Fibroblast of lung (primary cell): ENCODE measurements at regions not wholly inside any gene's neighbourhood (a gene's known extent, or its start where the extent isn't known, plus 50 kb on each side); places are given as distances from the start of the nearest gene placed in this dataset.

Experiments used
- DNase-seq, 2 donors: peaks; one replicate each; pipeline versions ENCODE4 v3.0.0 to v3.0.0-alpha.2; 2010; ENCODE audit warnings: low read depth in 2 of 2
- H2AFZ ChIP-seq: 2 replicates; pipeline ENCODE4 v1.5.1; 2012; ENCODE audit warnings: low read length, control low read depth, inconsistent platforms
- H3K27ac ChIP-seq: 2 replicates; pipeline ENCODE4 v1.5.1; 2011; ENCODE audit warnings: low read length, control low read depth; ENCODE audit not compliant: insufficient read depth
- H3K27me3 ChIP-seq: 2 replicates; pipeline ENCODE4 v1.5.1; 2011; ENCODE audit warnings: mild to moderate bottlenecking, low read length; ENCODE audit not compliant: control insufficient read depth, insufficient read depth
- H3K36me3 ChIP-seq: 2 replicates; pipeline ENCODE4 v1.5.1; 2011; ENCODE audit warnings: low read length; ENCODE audit not compliant: control insufficient read depth, insufficient read depth
- H3K4me1 ChIP-seq: 2 replicates; pipeline ENCODE4 v1.5.1; 2011; ENCODE audit warnings: low read length; ENCODE audit not compliant: control insufficient read depth, insufficient read depth; ENCODE audit errors: extremely low read depth
- H3K4me2 ChIP-seq: 2 replicates; pipeline ENCODE4 v1.5.1; 2011; ENCODE audit warnings: low read length, control low read depth; ENCODE audit not compliant: insufficient read depth; ENCODE audit errors: extremely low read depth
- H3K4me3 ChIP-seq, 4 experiments: fragments of 200-600 bp in 1 of 4; sonication (generic) in 1 of 4; replicated peaks in 1 of 4; 2 replicates each; pipeline ENCODE4 v1.5.1; 2011 to 2016; ENCODE audit warnings: low read length in 4 of 4, low read depth in 3 of 4, mild to moderate bottlenecking in 3 of 4, control low read depth in 2 of 4, inconsistent platforms in 1 of 4, mixed read lengths in 1 of 4; ENCODE audit not compliant: insufficient read depth in 1 of 4; ENCODE audit errors: control extremely low read depth in 1 of 4
- H3K79me2 ChIP-seq: 2 replicates; pipeline ENCODE4 v1.5.1; 2012; ENCODE audit warnings: mild to moderate bottlenecking, low read length, inconsistent platforms; ENCODE audit not compliant: control insufficient read depth, insufficient read depth
- H3K9ac ChIP-seq: 2 replicates; pipeline ENCODE4 v1.5.1; 2011; ENCODE audit warnings: mild to moderate bottlenecking, low read length, control low read depth; ENCODE audit not compliant: insufficient read depth
- H3K9me3 ChIP-seq: 2 replicates; pipeline ENCODE4 v1.5.1; 2012; ENCODE audit warnings: low read depth, low read length; ENCODE audit not compliant: control insufficient read depth, insufficient read depth
- H4K20me1 ChIP-seq: 2 replicates; pipeline ENCODE4 v1.5.1; 2011; ENCODE audit warnings: low read length; ENCODE audit not compliant: control insufficient read depth, insufficient read depth; ENCODE audit errors: extremely low read depth
- EZH2 ChIP-seq: IDR thresholded peaks from 2 replicates; pipeline ENCODE4 v1.5.1; 2012; ENCODE audit warnings: low read length, control low read depth, mild to moderate bottlenecking; ENCODE audit errors: missing control alignments
- TF ChIP-seq, protein P1 (sequence below), 2 donors: IDR thresholded peaks in 1 of 2; conservative IDR thresholded peaks in 1 of 2; 1 replicate in 1 of 2; 2 replicates in 1 of 2; pipeline ENCODE4 v1.5.1; 2011 to 2012; ENCODE audit warnings: low read length in 2 of 2, control low read depth in 1 of 2, inconsistent platforms in 1 of 2, low read depth in 1 of 2, mild to moderate bottlenecking in 1 of 2

DNA sequence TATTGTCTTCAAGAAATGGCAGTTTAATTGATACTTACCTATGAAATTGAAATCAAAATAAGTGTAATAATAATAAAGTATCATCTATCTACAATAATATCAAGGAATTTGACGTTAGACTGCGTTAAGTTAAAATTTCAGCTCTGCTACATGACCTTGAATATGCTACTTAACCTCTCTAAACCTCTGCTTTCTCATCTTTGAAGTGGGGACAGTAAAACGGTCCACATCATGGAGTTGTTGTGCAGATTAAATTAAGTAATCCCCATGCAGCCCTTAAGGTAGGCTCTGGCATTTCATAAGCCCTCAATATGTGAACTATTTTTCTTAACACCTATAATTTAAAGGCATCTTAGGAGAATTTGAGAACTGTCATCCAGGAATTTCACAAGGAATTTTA lies 252.4 kb upstream of the PHF14 start:
- H3K9ac ChIP-seq: no peak overlapping the region
- TF ChIP-seq, protein P1, sequence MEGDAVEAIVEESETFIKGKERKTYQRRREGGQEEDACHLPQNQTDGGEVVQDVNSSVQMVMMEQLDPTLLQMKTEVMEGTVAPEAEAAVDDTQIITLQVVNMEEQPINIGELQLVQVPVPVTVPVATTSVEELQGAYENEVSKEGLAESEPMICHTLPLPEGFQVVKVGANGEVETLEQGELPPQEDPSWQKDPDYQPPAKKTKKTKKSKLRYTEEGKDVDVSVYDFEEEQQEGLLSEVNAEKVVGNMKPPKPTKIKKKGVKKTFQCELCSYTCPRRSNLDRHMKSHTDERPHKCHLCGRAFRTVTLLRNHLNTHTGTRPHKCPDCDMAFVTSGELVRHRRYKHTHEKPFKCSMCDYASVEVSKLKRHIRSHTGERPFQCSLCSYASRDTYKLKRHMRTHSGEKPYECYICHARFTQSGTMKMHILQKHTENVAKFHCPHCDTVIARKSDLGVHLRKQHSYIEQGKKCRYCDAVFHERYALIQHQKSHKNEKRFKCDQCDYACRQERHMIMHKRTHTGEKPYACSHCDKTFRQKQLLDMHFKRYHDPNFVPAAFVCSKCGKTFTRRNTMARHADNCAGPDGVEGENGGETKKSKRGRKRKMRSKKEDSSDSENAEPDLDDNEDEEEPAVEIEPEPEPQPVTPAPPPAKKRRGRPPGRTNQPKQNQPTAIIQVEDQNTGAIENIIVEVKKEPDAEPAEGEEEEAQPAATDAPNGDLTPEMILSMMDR (conservative IDR thresholded peaks at IDR 0.05 in 1 of 2, IDR thresholded peaks at IDR 0.05 in 1 of 2; ENCODE audit: low read depth in 1 of 2, low read length in 2 of 2): no peak
- TF ChIP-seq EZH2: no peak
- H3K79me2 ChIP-seq: no peaks in the 10 kb centered on the region
- H3K4me2 ChIP-seq: no peak overlapping the region
- no peaks in the 10 kb centered on the region for H3K4me1 ChIP-seq
- H3K27ac ChIP-seq: no peak overlapping the region
- H3K4me3 ChIP-seq: no peak overlapping the region
- H3K36me3 ChIP-seq: no peaks in the 10 kb centered on the region
- H3K9me3 ChIP-seq: no peaks in the 10 kb centered on the region
- DNase-seq: no peak
- no peaks in the 10 kb centered on the region for H3K27me3 ChIP-seq
- no peaks in the 10 kb centered on the region for H4K20me1 ChIP-seq
- no peak overlapping the region for H2AFZ ChIP-seq

DNA sequence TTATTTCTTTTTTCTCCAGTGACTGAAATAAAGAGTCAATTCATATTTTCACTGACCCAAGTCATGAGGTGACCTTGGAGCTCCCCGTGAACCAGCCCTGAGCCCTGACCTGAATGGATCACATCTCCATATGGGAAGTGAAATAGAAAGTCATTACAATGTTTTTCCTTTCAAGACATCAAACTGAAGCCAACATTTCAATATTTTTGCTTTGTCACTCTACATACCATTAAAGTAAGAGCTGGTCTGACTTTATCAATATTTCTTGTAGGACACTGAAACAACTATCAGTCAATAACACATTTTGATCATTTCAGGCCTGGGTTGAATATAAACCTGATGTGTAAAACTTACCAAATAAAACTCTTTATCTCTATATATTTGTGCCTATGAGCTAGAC lies 249.8 kb upstream of the PHF14 start:
- H3K9me3 ChIP-seq: no peaks in the 10 kb centered on the region
- no peaks in the 10 kb centered on the region for H4K20me1 ChIP-seq
- H3K36me3 ChIP-seq: no peaks in the 10 kb centered on the region
- H3K4me1 ChIP-seq: no peaks in the 10 kb centered on the region
- H3K9ac ChIP-seq: no peak overlapping the region
- no peak overlapping the region for H3K27ac ChIP-seq
- no peak overlapping the region for H2AFZ ChIP-seq
- no peaks in the 10 kb centered on the region for H3K27me3 ChIP-seq
- no peak for DNase-seq
- H3K79me2 ChIP-seq: no peaks in the 10 kb centered on the region
- H3K4me2 ChIP-seq: no peak overlapping the region
- TF ChIP-seq, protein P1 (conservative IDR thresholded peaks at IDR 0.05 in 1 of 2, IDR thresholded peaks at IDR 0.05 in 1 of 2; ENCODE audit: low read depth in 1 of 2, low read length in 2 of 2): no peak
- TF ChIP-seq EZH2: no peak
- H3K4me3 ChIP-seq: no peak overlapping the region

- Histone ChIP-seq H3K36me3 (no peaks in the 10 kb centered on the region), H4K20me1 (no peaks in the 10 kb centered on the region), H3K27me3 (no peaks in the 10 kb centered on the region), H3K27ac (no peak overlapping the region), H3K4me3 (no peak overlapping the region), H3K79me2 (no peaks in the 10 kb centered on the region), H3K9ac (no peak overlapping the region), H3K4me2 (no peak overlapping the region), H3K4me1 (no peaks in the 10 kb centered on the region), H2AFZ (no peak overlapping the region), H3K9me3 (no peaks in the 10 kb centered on the region)
- TF ChIP-seq EZH2: no peak
- TF ChIP-seq, protein P1 (conservative IDR thresholded peaks at IDR 0.05 in 1 of 2, IDR thresholded peaks at IDR 0.05 in 1 of 2; ENCODE audit: low read depth in 1 of 2, low read length in 2 of 2): no peak
- no peak for DNase-seq
These were observed 249.2 kb upstream of the PHF14 start for GRCh38 chr7:10724449-10724848.
